HG03558 (cell line): ENCODE measurements at regions not wholly inside any gene's neighbourhood (a gene's known extent, or its start where the extent isn't known, plus 50 kb on each side); places are given as distances from the start of the nearest gene placed in this dataset.
"Not testable (repeated sequence)": the region's sequence is repeated elsewhere in the genome, so short reads cannot be mapped to it uniquely, and the experiment has no call there.

Source experiments
- ATAC-seq: cut with Tn5 transposase; IDR thresholded peaks from one replicate; pipeline ENCODE4 v1.9.1; 2021; ENCODE audit warnings: moderate number of reproducible peaks; ENCODE audit not compliant: unreplicated experiment; ENCODE audit errors: extremely low read depth

- no peak for ATAC-seq
Observed at GRCh38 chr18:39318008-39318407, 1752.4 kb upstream of the CELF4 start.

- no peak for ATAC-seq
Observed at GRCh38 chr18:39314595-39314994, 1749.0 kb upstream of the CELF4 start.

- no peak for ATAC-seq
Observed at GRCh38 chr18:39313992-39314391, 1748.4 kb upstream of the CELF4 start.

- ATAC-seq, result no peak
Observed at GRCh38 chr18:39311111-39311712, 1745.6 kb upstream of the CELF4 start.

GRCh38 chr18:39308931-39309521 lies 1743.4 kb upstream of the CELF4 start:
- not testable (repeated sequence) for ATAC-seq

GRCh38 chr18:39305766-39306165 lies 1740.2 kb upstream of the CELF4 start:
- no peak for ATAC-seq

GRCh38 chr18:39302481-39302880 lies 1736.9 kb upstream of the CELF4 start:
- no peak for ATAC-seq

- no peak for ATAC-seq
Observed at GRCh38 chr18:39299152-39299551, 1733.6 kb upstream of the CELF4 start.

- no peak for ATAC-seq
Observed at GRCh38 chr18:39297225-39297624, 1731.6 kb upstream of the CELF4 start.

- no peak for ATAC-seq
Observed at GRCh38 chr18:39296293-39296888, 1730.8 kb upstream of the CELF4 start.

- ATAC-seq, result no peak
Observed at GRCh38 chr18:39276764-39277163, 1711.2 kb upstream of the CELF4 start.

- no peak for ATAC-seq
Observed at GRCh38 chr18:39274535-39274934, 1708.9 kb upstream of the CELF4 start.

GRCh38 chr18:39272230-39272629 lies 1706.6 kb upstream of the CELF4 start:
- no peak for ATAC-seq

GRCh38 chr18:39271654-39272053 lies 1706.1 kb upstream of the CELF4 start:
- ATAC-seq, result no peak

GRCh38 chr18:39260565-39260964 lies 1695.0 kb upstream of the CELF4 start:
- no peak for ATAC-seq

- ATAC-seq, result no peak
Observed at GRCh38 chr18:39259736-39260135, 1694.1 kb upstream of the CELF4 start.

- ATAC-seq, result no peak
Observed at GRCh38 chr18:39244242-39244641, 1678.6 kb upstream of the CELF4 start.

GRCh38 chr18:39241534-39241933 lies 1675.9 kb upstream of the CELF4 start:
- no peak for ATAC-seq

GRCh38 chr18:39238981-39239660 lies 1673.5 kb upstream of the CELF4 start:
- no peak for ATAC-seq

GRCh38 chr18:39235118-39235719 lies 1669.6 kb upstream of the CELF4 start:
- ATAC-seq, result no peak

GRCh38 chr18:39232937-39233336 lies 1667.3 kb upstream of the CELF4 start:
- no peak for ATAC-seq
